ENCODE measurements at regions not wholly inside any gene's neighbourhood (a gene's known extent, or its start where the extent isn't known, plus 50 kb on each side); places are given as distances from the start of the nearest gene placed in this dataset.

- TF ChIP-seq, protein P1, sequence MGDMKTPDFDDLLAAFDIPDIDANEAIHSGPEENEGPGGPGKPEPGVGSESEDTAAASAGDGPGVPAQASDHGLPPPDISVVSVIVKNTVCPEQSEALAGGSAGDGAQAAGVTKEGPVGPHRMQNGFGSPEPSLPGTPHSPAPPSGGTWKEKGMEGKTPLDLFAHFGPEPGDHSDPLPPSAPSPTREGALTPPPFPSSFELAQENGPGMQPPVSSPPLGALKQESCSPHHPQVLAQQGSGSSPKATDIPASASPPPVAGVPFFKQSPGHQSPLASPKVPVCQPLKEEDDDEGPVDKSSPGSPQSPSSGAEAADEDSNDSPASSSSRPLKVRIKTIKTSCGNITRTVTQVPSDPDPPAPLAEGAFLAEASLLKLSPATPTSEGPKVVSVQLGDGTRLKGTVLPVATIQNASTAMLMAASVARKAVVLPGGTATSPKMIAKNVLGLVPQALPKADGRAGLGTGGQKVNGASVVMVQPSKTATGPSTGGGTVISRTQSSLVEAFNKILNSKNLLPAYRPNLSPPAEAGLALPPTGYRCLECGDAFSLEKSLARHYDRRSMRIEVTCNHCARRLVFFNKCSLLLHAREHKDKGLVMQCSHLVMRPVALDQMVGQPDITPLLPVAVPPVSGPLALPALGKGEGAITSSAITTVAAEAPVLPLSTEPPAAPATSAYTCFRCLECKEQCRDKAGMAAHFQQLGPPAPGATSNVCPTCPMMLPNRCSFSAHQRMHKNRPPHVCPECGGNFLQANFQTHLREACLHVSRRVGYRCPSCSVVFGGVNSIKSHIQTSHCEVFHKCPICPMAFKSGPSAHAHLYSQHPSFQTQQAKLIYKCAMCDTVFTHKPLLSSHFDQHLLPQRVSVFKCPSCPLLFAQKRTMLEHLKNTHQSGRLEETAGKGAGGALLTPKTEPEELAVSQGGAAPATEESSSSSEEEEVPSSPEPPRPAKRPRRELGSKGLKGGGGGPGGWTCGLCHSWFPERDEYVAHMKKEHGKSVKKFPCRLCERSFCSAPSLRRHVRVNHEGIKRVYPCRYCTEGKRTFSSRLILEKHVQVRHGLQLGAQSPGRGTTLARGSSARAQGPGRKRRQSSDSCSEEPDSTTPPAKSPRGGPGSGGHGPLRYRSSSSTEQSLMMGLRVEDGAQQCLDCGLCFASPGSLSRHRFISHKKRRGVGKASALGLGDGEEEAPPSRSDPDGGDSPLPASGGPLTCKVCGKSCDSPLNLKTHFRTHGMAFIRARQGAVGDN (CRISPR knock-in tag; IDR thresholded peaks at IDR 0.05) = no peak
- no peak for TF ChIP-seq ZNF235 (CRISPR knock-in tag; IDR thresholded peaks at IDR 0.05; ENCODE audit: borderline replicate concordance)
- no peak for TF ChIP-seq PAF1 (CRISPR knock-in tag; IDR thresholded peaks at IDR 0.05)
- no peak for TF ChIP-seq ZNF776 (CRISPR knock-in tag; IDR thresholded peaks at IDR 0.05)
- peak; percentile 96 for TF ChIP-seq TBX2 (CRISPR knock-in tag; IDR thresholded peaks at IDR 0.05; ENCODE audit: borderline replicate concordance)
- peak; percentile 89 for TF ChIP-seq RXRB (CRISPR knock-in tag; IDR thresholded peaks at IDR 0.05; ENCODE audit: borderline replicate concordance)
- TF ChIP-seq DMAP1 (CRISPR knock-in tag; IDR thresholded peaks at IDR 0.05) = peak; percentile 54; the same call in 1 of the 2 replicates
- no peak for TF ChIP-seq SP1 (IDR thresholded peaks at IDR 0.05)
- no peak for TF ChIP-seq SP1 (CRISPR knock-in tag; IDR thresholded peaks at IDR 0.05)
- no peak for TF ChIP-seq AHR (CRISPR knock-in tag; IDR thresholded peaks at IDR 0.05)
- 0 out of 2 replicates have a peak, but pooled peaks have one; percentile 37 for TF ChIP-seq ZNF589 (CRISPR knock-in tag; conservative IDR thresholded peaks at IDR 0.05)
- peak; percentile 75 for TF ChIP-seq MYC (CRISPR knock-in tag; IDR thresholded peaks at IDR 0.05; ENCODE audit: borderline replicate concordance)
- peak; percentile 72; the same call in 1 of the 2 replicates for TF ChIP-seq MEIS1 (CRISPR knock-in tag; IDR thresholded peaks at IDR 0.05; ENCODE audit: borderline replicate concordance)
- TF ChIP-seq, protein P2, sequence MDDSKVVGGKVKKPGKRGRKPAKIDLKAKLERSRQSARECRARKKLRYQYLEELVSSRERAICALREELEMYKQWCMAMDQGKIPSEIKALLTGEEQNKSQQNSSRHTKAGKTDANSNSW (CRISPR knock-in tag; IDR thresholded peaks at IDR 0.05; ENCODE audit: borderline replicate concordance) = no peak
- peak; percentile 93 for TF ChIP-seq RARA (CRISPR knock-in tag; IDR thresholded peaks at IDR 0.05)
- TF ChIP-seq ZNF441 (CRISPR knock-in tag; IDR thresholded peaks at IDR 0.05; ENCODE audit: borderline replicate concordance) = peak; percentile 72; the same call in 1 of the 2 replicates
- TF ChIP-seq REPIN1 (CRISPR knock-in tag; IDR thresholded peaks at IDR 0.05; ENCODE audit: borderline replicate concordance, low read depth) = peak; percentile 86; the same call in 1 of the 2 replicates
- no peak for TF ChIP-seq SYNCRIP (IDR thresholded peaks at IDR 0.05; ENCODE audit: insufficient read depth, low read depth, low read length)
- no peak for TF ChIP-seq MTF2 (CRISPR knock-in tag; IDR thresholded peaks at IDR 0.05; ENCODE audit: borderline replicate concordance)
- no peak for TF ChIP-seq DDIT3 (CRISPR knock-in tag; IDR thresholded peaks at IDR 0.05)
- no peak for TF ChIP-seq ZNF510 (CRISPR knock-in tag; IDR thresholded peaks at IDR 0.05; ENCODE audit: low read depth)
- TF ChIP-seq HNRNPH1 (optimal IDR thresholded peaks at IDR 0.05; ENCODE audit: low read depth, low read length) = no peak
- no peak for TF ChIP-seq ZNF775 (CRISPR knock-in tag; IDR thresholded peaks at IDR 0.05; ENCODE audit: borderline replicate concordance)
- no peak for TF ChIP-seq ZNF552 (CRISPR knock-in tag; IDR thresholded peaks at IDR 0.05; ENCODE audit: borderline replicate concordance)
- no peak for TF ChIP-seq POLR2G (IDR thresholded peaks at IDR 0.05; ENCODE audit: low read depth, low read length)
- TF ChIP-seq SNRNP70 (IDR thresholded peaks at IDR 0.05; ENCODE audit: low read depth, low read length) = no peak
- no peak for TF ChIP-seq RELA (CRISPR knock-in tag; IDR thresholded peaks at IDR 0.05)
- no peak for TF ChIP-seq MLLT10 (CRISPR knock-in tag; IDR thresholded peaks at IDR 0.05)
These were observed 173.1 kb upstream of the KLF3 start (continued) for GRCh38 chr4:38490753-38491446.
